GM23338 (cell line): ENCODE measurements at regions not wholly inside any gene's neighbourhood (a gene's known extent, or its start where the extent isn't known, plus 50 kb on each side); places are given as distances from the start of the nearest gene placed in this dataset.

Experiments used
- CREB1 ChIP-seq: fragments of 250-450 bp; sonication (Bioruptor Pico); IDR thresholded peaks from 2 replicates; pipeline ENCODE4 v1.5.0; 2020; ENCODE audit warnings: low read depth, mild to moderate bottlenecking, moderate library complexity
- CTCF ChIP-seq, 2 experiments: fragments of 200-600 bp in 1 of 2; sonication (generic) in 1 of 2; conservative IDR thresholded peaks; 2 replicates each; pipeline versions ENCODE4 v1.5.1 to v1.6.1; 2016 to 2017; ENCODE audit warnings: antibody characterized with exemption in 2 of 2, low read depth in 2 of 2, mild to moderate bottlenecking in 2 of 2, moderate library complexity in 1 of 2
- EZH2 ChIP-seq: fragments of 200-600 bp; sonication (generic); IDR thresholded peaks from one replicate; pipeline ENCODE4 v1.8.0; 2017; ENCODE audit warnings: antibody characterized with exemption, mild to moderate bottlenecking, low read depth; ENCODE audit not compliant: unreplicated experiment
- EZH2phosphoT487 ChIP-seq: fragments of 200-600 bp; sonication (generic); IDR thresholded peaks from one replicate; pipeline ENCODE4 v1.8.1; 2018; ENCODE audit warnings: antibody characterized with exemption; ENCODE audit not compliant: unreplicated experiment
- NANOG ChIP-seq: IDR thresholded peaks from 2 replicates; pipeline ENCODE4 v1.6.1; 2016; ENCODE audit warnings: antibody characterized with exemption, borderline replicate concordance
- POLR2AphosphoS5 ChIP-seq: IDR thresholded peaks from 2 replicates; pipeline ENCODE4 v1.6.1; 2016; ENCODE audit warnings: antibody characterized with exemption, low read depth
- REST ChIP-seq: IDR thresholded peaks from one replicate; pipeline ENCODE4 v1.6.1; 2018; ENCODE audit warnings: antibody characterized with exemption; ENCODE audit not compliant: unreplicated experiment
- ZNF331 ChIP-seq: fragments of 250-450 bp; sonication (Bioruptor Pico); IDR thresholded peaks from 2 replicates; pipeline ENCODE4 v1.5.0; 2020; ENCODE audit warnings: low read depth, mild to moderate bottlenecking, moderate library complexity

DNA sequence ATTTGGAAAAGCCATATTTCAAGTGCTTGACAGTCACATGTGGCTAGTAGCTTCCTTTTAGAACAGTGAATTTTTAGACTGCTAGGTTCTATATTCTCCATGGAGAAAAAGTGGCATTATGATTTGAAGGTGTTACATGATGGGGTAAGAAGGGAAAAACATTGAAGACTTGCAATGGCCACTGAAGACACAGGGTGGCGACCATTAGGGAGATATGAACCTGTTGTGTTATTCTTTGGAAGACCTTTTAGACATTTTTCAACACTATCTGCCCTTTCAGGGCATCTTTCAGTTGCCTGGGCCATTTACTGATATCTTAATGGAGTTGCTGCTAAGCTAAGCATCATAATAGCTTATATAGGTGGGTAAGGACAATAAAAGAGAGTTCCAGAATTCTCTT lies 1387.2 kb downstream of the SUCLG1 start:
- TF ChIP-seq CTCF (conservative IDR thresholded peaks at IDR 0.05; ENCODE audit: low read depth in 2 of 2) (peak; percentile 44 to 53), EZH2phosphoT487 (no peak), EZH2 (no peak), POLR2AphosphoS5 (no peak), CREB1 (CRISPR knock-in tag) (no peak), REST (no peak), ZNF331 (CRISPR knock-in tag) (no peak), NANOG (no peak)
